ENCODE measurements at regions not wholly inside any gene's neighbourhood (a gene's known extent, or its start where the extent isn't known, plus 50 kb on each side); places are given as distances from the start of the nearest gene placed in this dataset.

- no peaks in the 10 kb centered on the region for H3K9me3 ChIP-seq
- intact Hi-C loops (cut with DNase I) = no loop called here
- 81% methylated on average over 10 of the region's 11 CpGs for WGBS (ENCODE audit: insufficient coverage, low coverage, low lambda C conversion rate, missing lambda C conversion rate)
- no peaks in the 10 kb centered on the region for H3K36me3 ChIP-seq
- TF ChIP-seq CTCF (IDR thresholded peaks at IDR 0.05) (no peak), POLR2A (IDR thresholded peaks at IDR 0.05) (no peak)
- H3K27me3 ChIP-seq = no peaks in the 10 kb centered on the region
- ATAC-seq (no peak), DNase-seq (no peak)
- H3K27ac ChIP-seq = no peak overlapping the region
- no peaks in the 10 kb centered on the region for H3K4me1 ChIP-seq
- no peak overlapping the region for H3K4me3 ChIP-seq
Observed at GRCh38 chr17:73782641-73783381, 138.6 kb upstream of the SDK2 start.

- Histone ChIP-seq H3K27me3 (no peaks in the 10 kb centered on the region), H3K4me3 (no peak overlapping the region), H3K36me3 (no peaks in the 10 kb centered on the region), H3K4me1 (no peaks in the 10 kb centered on the region), H3K9me3 (no peaks in the 10 kb centered on the region), H3K27ac (no peak overlapping the region)
- intact Hi-C loops (cut with DNase I) = no loop called here
- TF ChIP-seq CTCF (IDR thresholded peaks at IDR 0.05) (no peak), POLR2A (IDR thresholded peaks at IDR 0.05) (no peak)
- peak in 1 of 4 donors; percentile 28 for ATAC-seq
- WGBS (ENCODE audit: insufficient coverage, low coverage, low lambda C conversion rate, missing lambda C conversion rate) = 61% methylated on average over 6 of the region's 6 CpGs
- DNase-seq = no peak
Observed at GRCh38 chr17:73783382-73783766, 139.1 kb upstream of the SDK2 start.

- no peaks in the 10 kb centered on the region for H3K9me3 ChIP-seq
- 100% methylated on average over 2 of the region's 11 CpGs for WGBS (ENCODE audit: insufficient coverage, low coverage, low lambda C conversion rate, missing lambda C conversion rate)
- ATAC-seq = no peak
- TF ChIP-seq CTCF (IDR thresholded peaks at IDR 0.05) = no peak
- TF ChIP-seq POLR2A (IDR thresholded peaks at IDR 0.05) = no peak
- no peaks in the 10 kb centered on the region for H3K27me3 ChIP-seq
- DNase-seq = no peak
- no peaks in the 10 kb centered on the region for H3K36me3 ChIP-seq
- H3K27ac ChIP-seq = no peak overlapping the region
- H3K4me1 ChIP-seq = no peaks in the 10 kb centered on the region
- intact Hi-C loops (cut with DNase I) = no loop called here
- no peak overlapping the region for H3K4me3 ChIP-seq
Observed at GRCh38 chr17:73783945-73784603, 139.8 kb upstream of the SDK2 start.

GRCh38 chr17:73785496-73785895 lies 141.3 kb upstream of the SDK2 start:
- Histone ChIP-seq H3K36me3 (no peaks in the 10 kb centered on the region), H3K4me1 (no peaks in the 10 kb centered on the region), H3K27ac (no peak overlapping the region), H3K4me3 (no peak overlapping the region), H3K27me3 (no peaks in the 10 kb centered on the region), H3K9me3 (no peaks in the 10 kb centered on the region)
- 26% methylated on average over 5 of the region's 12 CpGs for WGBS (ENCODE audit: insufficient coverage, low coverage, low lambda C conversion rate, missing lambda C conversion rate)
- DNase-seq = no peak
- TF ChIP-seq CTCF (IDR thresholded peaks at IDR 0.05) (no peak), POLR2A (IDR thresholded peaks at IDR 0.05) (no peak)
- intact Hi-C loops (cut with DNase I) = no loop called here
- no peak for ATAC-seq

Measured in right lobe of liver (tissue), 6 donors.